Gastrocnemius medialis (tissue), 4 donors: ENCODE measurements at regions not wholly inside any gene's neighbourhood (a gene's known extent, or its start where the extent isn't known, plus 50 kb on each side); places are given as distances from the start of the nearest gene placed in this dataset.

Experiments used
- CTCF ChIP-seq, 5 experiments: fragments of 450-650 bp in 3 of 5; fragments of 200-600 bp in 2 of 5; sonication (generic) in 2 of 5; IDR thresholded peaks in 4 of 5; conservative IDR thresholded peaks in 1 of 5; 1 replicate in 4 of 5; 2 replicates in 1 of 5; pipeline ENCODE4 v1.5.1; 2016 to 2019; ENCODE audit warnings: antibody characterized with exemption in 5 of 5, mild to moderate bottlenecking in 3 of 5, moderate library complexity in 3 of 5
- POLR2A ChIP-seq, 2 donors: fragments of 450-650 bp; IDR thresholded peaks; one replicate each; pipeline ENCODE4 v1.6.1; 2017; ENCODE audit warnings: antibody characterized with exemption in 2 of 2, mild to moderate bottlenecking in 2 of 2, moderate library complexity in 2 of 2

- TF ChIP-seq POLR2A (IDR thresholded peaks at IDR 0.05) = no peak
- TF ChIP-seq CTCF (IDR thresholded peaks at IDR 0.05 in 4 of 5, conservative IDR thresholded peaks at IDR 0.05 in 1 of 5) = no peak
Observed at GRCh38 chr3:124292329-124292728, 300.4 kb upstream of the ROPN1 start.
